Stimulated activated CD4-positive, alpha-beta T cell treated with anti-CD3 and anti-CD28 coated beads, Interleukin-1b, Interleukin-23, amount 100 ng/mL, for 4 hours (primary cell): ENCODE measurements at regions not wholly inside any gene's neighbourhood (a gene's known extent, or its start where the extent isn't known, plus 50 kb on each side); places are given as distances from the start of the nearest gene placed in this dataset.
A peak's percentile ranks its signal among the peaks of the same experiment; 100 is the strongest.
"Not testable (repeated sequence)": the region's sequence is repeated elsewhere in the genome, so short reads cannot be mapped to it uniquely, and the experiment has no call there.

Source experiments
- DNase-seq, 2 donors: peaks; one replicate each; pipeline ENCODE4 v3.0.0-alpha.2; 2020; ENCODE audit warnings: low read depth in 2 of 2

DNA sequence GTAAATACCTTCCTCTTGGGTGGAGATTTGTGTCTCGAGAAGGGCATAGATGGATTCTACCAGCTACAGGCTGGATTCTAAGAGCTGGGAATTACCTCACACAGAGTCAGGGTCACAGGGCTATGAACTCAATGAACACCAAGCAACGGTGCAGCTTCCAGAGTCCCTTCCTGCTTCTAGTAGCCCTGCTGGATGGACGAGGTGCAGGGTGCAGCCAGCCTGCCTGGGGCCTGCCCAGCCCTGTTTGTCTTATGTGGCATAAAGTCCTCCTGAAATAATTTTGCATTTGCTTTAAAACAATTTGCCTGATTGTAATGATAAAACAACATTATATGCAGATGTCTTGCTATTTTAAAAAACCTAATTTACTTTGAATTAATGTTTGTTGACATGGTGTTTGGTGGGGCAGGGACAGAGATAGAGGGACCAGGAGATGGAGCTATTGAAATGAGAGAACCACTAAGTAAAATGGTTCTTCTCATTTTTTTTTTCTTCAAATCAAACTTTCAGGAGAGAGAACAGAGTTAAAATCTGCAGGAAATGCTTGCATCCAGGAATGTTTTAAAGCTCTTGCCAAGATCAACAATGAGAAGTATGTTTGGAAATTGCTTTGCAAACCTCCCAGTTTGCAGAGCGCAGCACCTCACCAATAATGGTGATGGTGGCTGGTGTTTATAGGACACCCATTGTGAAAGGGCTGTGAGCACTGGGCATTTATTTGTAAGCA, 305.4 kb upstream of the PODXL start:
- no peak for DNase-seq

DNA sequence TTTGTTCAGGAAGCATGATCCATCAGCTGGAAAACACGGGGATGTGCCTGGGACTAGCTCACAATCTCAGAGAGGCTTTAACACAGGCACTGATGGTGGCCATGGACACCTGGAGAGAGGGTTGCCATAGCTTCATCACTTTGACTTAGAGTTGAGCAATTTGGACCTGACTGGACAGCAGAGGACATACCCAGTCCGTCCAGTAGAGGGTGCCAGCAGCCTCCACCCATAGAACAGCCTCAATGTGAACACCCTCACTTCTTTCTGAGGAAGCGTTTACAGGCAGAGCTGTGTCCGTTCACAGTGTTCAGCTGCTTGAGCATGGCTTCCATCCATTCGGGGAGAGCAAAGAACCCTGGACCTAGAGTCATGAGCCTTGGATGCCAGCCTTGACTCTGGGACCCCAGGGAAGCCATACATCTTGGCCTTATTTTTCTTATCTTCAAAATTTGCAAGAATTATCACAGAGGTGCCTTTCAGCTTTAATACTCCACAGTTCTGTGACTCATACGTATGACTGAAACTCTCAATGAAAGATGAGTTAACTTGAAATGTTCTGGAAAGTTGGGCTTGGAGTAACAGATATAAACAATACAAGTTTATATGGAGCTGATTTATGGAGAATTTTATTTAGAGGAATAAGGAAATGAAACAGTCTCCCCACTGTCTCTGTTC, 302.9 kb upstream of the PODXL start:
- peak in 1 of 2 donors; percentile 25 for DNase-seq

DNA sequence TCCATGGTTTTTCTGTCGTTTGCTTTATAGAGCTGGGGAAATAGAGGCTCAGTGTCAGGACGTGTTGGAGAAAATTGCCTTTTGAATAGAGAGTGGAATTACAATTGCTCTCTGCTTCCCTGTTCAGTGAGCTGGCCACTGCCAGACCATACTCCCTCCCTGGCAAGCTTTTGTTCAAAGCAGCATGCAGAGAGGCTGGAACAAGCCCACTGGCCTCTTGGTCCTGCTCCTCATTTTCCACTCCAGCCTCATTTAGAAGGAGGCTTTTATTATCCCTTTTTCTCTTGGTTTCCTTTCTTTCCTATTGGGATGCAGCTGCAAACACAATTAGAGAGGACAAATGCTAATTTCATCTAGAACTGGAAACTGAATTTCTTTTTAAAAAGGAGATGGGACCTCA, 302.2 kb upstream of the PODXL start:
- no peak for DNase-seq

DNA sequence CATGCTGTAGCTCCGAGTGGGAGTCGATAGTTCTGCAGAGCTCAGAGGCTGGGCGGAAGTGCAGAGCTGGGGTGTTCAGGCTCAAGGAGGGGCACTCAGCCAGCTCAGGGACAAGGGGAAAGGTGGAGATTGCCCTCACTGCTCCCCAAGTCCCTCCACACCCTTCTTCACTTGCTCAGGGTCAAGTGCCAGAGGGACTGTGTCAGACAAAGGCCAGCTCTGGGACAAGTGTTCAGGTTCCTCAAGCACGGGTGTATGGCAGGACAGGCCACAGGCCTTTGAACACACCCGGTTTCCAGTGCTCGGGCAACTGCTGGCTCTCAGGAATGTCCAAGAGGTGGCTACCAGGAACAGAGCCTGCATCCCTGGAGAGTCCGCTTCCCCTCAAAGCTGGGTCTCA, 293.0 kb upstream of the PODXL start:
- DNase-seq = no peak

DNA sequence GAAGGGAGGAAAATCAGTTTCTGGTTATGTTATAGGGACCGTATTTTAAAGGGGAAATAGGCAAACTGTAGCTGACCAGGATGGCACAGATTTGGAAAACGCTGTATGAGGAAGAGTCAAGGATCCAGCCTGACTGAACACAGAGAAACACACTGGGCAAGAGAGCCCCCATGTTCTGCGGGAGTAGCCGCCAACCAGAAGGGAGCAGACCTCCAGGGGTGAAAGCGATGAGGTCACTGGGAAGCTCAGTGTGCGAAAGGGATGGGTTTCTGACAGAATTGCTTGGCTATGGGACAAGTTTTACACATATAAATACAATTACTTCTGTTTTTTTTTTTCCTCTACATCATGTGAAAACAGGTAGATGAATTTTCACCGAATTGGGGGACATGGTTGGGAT, 291.6 kb upstream of the PODXL start:
- no peak for DNase-seq

DNA sequence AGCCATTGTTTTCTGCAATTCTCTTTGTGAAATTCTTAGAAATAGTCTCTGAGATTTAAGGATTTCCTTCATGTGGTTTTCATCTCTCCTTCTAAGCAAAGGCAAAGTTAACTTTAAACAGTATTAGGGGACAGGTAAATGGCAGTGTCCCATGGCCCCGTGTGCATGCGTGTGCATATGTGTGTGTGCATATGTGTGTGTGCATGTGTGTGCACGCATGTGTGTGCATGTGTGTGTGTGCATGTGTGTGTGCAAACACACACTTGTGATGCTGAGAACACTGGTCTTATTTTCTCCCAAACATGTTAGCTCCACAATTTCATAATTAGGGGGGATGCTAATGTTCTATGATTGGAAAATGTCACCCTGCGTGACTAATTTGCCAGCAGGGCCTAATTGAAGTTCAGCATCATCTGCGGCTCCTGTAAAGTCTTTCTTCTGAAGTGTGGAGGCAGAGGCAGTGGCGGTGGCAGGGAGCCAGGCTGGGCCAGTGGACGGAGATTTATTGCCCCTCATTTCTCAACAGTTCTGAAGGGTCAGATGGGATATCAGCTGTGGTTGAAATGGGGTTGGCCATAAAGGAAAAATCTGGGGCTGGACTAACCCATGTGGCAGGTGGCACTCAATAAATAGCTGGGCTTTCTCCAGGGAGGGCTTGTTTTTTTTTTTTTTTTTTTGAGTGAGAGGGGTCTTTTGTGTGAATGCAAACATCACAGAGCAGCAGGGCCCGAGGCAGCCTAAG, 289.3 kb upstream of the PODXL start:
- DNase-seq = no peak

DNA sequence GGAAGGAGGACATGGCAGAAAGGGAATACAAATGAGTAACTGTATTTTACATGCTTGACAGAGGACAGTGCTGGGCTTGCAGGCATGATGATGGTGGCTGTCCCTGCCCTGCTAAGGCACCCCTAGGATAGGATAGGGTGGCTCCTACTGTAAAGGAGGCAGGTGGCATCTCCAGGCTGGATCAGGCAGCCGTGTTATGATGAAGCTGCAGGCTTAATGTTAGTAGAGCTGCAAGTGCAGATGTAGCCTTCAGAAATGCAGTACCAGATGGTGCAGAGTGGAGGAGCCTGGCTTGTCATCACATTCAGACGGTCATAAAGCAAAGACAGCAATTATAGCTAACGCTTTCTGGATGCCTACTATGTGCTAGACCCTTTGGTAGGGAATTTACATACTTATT, 287.9 kb upstream of the PODXL start:
- DNase-seq = no peak

DNA sequence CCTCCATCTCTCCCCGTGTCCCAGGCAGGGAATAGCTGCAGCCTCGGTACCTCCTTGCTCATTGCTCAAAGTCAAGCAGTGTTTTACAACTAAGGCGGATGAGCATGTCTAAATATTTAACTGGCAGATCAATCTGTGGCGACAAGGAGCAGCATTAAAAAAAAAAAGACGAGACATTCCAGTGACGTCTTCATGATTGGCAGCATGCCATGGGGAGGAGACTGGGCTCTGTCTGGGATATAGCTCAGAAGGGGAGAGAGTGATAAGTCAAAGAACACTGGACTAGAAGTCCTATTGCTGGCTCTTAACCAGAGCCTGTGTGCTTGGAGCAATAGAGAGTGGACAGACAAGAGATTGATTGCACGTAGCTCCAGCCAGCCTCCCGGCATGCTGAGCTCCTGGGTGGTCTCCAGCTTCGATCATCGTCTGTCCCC, 287.5 kb upstream of the PODXL start:
- DNase-seq = no peak

DNA sequence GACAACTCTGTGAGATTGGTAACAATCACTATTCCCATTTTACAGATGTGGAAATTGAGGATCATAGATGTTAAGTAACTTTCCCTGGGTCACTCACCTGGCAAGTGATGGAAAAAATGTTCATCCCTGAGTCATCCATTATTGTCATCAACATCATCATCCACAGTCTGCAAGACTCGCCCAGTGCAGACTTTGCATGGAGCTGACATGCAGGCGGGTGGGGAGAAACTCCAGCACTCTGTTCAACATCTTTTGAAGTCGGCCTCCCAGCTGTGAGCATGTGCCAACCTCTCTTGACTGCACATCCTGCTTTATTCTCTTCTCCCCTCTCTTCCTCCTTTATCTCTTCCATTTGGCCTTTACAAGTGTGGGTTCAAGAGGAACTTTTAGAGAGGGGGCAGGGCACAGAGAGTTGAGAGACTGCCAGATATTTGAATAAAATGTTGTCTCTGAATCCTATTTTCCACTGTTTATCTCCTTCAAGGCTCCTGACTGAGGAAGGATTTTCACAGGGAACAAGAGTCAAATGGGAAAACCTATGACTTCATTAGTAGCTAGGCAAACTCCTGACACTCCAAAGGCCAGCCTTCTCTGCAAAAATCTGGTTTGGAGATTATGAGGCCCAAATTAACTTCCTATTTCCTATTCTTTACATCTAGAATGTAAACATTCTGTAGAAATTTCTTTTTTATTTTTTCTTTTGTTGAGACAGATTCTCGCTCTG, 283.7 kb upstream of the PODXL start:
- no peak for DNase-seq

DNA sequence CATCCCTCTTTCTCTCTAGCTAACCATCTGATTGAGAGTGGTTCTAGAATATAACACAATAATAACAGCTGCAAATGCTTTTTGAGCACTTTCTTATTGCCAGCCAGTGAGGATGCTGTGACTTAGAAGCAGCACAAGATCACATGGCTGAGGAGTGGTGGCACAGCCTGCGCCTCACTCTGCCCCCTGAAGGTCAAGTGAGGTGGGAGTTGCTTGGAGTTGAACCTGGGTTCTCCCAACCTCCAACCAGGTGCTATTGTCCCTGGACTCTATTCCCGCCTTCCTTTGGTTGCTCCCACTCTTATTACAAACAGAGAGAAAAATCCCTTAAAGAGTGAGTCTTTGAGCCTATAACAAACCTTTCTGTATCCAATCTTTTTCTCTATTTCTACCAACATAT, 280.3 kb upstream of the PODXL start:
- DNase-seq = no peak

DNA sequence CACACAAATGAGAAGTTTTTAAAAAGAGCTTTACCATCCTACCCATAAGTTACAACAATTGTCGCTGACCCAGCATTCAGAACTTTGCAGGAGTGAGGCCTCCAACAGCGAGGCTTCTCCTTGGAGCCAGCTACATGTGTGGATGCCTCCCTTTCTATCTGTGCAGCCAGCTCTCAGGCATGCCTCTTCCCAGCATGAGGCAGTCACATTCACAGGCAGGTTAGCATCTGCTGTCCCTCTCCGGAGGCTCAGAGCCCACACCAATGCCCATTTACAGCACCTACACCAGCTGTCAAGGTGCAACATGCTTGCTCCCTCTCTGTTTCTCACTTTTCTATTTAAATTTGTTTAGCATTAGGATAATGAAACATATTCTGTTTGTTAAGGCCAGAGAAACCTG, 278.7 kb upstream of the PODXL start:
- DNase-seq = no peak

DNA sequence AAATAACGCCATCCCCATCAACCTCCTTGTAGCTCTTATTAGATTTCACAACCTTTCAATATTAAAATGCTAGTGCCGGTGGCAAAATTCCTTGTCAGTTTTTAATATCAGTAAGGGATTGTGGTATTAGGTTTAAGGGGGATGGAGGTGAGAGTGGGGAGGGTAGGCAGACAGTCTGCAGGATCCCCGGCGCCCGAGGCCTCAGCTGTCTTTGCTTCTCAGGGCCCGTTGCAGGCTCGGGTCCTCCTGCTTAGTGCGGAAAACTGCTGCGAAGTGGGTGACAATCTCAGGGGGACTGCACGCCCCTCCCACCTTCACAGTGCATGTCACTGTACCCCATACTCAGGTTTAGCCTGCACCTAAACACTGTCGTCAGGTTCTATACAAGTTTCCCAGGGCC, 274.3 kb upstream of the PODXL start:
- no peak for DNase-seq

DNA sequence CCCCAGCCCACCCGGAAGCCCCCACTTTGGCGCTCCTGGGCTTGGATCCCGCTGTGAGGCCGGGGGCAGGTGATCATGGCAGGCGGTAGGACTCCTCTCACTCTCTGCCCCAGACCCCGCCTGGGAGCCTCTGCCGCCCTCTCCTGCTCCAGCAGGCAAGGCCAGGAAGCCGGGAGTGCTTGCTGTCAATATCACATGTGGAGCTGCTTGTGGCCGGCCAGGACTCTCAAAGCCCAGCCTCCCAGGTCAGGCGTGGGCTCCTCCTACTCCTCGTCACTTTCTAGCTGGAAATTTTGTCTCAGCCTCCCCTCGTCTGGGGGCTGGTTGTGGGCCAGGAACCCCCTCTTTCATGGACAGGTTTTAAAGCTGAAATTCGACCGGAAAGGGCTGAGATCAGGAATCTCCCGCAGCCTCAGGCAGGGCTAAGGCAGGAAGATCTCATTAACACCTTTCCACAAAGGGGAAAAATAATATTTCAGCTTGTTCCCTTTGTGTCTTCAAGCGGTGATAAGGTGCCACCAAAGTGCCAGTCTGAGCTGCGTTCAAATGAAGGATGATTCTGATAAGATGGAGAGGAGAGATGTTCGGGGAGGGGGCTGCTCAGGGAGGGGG, 273.6 kb upstream of the PODXL start:
- DNase-seq = no peak

DNA sequence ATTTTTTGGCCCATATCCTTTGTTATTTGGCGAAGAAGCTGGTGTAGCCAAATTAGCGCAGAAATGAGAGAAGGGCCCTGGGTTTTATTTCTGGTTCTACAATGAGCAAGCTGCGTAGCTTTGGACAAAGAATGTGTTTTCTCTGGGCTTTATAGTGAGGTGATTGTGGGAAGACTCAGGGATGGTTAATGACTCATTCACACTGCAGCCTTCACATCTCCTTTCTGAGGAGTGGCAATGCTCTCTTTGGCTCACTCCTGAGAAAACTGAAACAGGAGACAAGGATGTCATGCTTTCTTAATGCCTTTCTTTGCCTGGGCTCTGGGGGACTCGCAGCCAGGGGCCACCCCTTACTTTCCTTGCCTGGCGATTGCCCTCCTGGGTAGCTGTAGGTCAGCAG, 271.0 kb upstream of the PODXL start:
- no peak for DNase-seq

DNA sequence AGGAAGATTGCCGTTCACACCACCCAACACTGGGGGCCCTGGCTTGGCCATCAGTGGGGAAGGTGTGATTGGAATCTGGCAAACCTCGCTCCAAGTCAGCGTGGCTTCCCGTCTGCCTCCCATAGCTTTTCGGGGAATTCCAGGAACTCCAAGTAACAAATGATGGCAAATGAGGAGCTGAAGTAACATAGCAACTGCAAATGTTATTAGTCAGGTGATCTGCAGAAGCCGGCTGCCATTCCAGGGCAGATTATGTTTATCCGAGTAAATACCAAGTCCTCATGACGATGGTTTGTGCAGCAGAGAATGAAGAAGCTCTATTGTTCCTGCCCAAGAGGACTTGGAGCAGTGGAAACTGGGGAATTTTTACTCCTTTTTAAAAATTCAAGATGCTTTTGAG, 270.5 kb upstream of the PODXL start:
- DNase-seq = no peak

DNA sequence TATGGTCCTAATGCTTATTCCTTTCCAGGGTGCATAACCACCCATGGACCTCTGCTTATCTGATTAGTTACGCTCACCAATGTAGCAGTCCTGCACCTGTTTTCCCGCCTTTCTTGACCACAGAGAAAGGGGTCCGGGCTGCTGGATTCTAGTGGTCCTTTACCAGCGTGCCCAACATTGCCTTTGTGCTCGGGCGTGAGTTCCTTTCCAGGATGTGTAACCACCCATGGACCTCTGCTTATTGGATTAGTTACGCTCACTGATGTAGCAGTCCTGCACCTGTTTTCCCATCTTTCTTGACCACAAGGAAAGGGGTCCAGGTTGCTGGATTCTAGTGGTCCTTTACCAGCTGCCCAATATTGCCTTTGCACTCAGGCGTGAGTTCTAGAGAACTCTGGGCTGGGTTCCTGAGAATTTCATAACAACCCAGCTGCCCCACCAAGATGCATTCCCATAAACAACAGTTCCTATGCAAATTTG, 267.6 kb upstream of the PODXL start:
- not testable (repeated sequence) for DNase-seq

DNA sequence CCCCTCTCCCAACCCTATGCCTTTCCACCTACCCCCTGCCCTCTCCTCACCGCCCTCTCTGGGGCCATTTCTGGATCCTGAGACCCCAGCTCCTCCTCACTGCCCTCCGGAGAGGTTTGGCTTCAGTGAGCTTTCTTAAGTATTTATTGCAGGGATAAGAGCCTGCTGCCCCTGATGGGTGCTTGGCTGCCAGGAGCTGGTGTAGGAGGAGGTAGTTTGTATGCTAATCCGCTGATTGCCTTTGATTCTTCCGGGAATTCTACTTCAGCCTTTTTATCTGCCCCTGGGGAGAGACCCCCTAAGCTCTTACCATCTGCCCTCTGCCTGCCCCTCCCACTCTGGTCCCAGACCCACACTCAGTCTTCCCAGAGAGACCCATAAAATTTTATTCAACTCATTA, 263.5 kb upstream of the PODXL start:
- no peak for DNase-seq

DNA sequence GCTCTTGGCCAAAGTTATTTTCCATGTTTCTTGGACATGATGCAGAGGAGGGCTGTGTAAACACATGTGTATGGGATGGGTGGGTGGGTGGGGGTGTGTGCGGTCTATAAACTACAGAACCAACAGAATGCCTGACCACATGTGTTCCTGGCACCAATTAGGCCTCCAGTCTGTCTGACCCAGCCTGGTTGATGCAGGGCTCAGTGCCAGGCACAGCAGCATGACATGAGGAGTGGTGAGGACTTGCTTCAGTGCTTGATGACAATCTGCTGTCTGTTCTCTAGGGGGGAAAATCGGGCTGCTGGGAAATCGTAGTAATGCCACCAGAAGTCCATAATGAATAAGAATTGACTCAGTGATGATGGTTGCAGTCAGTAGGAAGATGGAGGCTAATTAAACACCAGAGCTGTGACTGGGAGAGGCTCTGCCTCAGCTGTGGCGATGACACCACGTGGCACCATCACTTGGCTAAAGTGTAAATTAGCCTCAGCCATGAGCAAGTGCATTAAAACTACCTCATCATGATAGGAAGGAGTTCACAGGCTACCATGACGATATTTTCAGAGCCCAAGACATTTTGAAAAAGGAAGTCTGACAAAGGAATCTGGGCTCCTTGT, 260.1 kb upstream of the PODXL start:
- DNase-seq = no peak

DNA sequence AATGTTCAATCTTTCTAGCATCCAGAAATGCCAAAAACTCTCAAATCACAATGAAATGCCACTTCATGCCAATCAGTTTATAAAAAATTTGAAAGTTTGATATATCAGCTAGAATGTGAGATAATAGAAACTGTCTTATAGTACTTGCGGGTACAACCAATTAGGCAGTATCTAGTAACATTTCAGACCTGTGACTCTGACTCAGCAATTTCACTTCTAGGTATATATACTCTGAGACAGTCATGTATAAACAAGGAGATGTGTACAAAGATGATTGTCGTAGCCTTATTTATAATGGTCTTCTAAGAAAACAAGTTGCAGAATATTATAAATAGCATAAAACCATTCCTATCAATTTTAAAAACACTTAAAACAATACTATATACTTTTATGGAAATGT, 252.3 kb upstream of the PODXL start:
- no peak for DNase-seq

DNA sequence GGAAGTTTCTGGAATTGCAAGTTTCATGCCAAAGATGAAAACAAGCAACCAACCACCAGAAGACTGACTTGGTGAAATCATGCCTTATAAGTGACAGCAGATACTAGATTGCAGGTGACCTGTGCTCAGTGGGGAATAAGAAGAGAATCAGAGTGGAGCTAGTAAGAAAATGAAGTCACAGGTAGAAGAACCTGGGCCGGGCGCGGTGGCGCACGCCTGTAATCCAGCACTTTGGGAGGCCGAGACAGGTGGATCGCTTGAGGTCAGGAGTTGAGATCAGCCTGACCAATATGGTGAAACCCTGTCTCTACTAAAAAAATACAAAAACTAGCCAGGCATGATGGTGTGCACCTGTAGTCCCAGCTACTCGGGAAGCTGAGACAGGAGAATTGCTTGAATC, 251.7 kb upstream of the PODXL start:
- DNase-seq = not testable (repeated sequence)

DNA sequence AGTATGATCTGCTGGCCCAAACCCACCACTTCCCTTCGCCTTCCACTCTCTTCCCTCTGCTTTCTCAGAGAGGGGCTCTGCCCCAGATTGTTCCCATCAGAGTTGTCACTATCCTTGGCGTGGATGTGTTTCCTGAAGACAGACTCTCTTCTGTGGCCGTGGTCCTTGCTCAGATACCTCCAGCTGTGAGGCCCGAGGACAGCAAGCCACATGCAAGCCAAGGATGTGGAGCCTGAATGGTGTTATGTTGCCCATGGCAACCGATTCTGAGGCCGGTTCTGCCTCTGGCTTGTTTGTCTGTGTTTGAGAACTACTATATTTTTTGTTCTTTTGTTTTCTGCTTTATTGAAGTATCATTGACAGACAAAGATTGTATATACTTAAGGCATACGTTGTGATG, 247.4 kb upstream of the PODXL start:
- DNase-seq = no peak
